ENCODE measurements at regions not wholly inside any gene's neighbourhood (a gene's known extent, or its start where the extent isn't known, plus 50 kb on each side); places are given as distances from the start of the nearest gene placed in this dataset.
"Not testable (repeated sequence)": the region's sequence is repeated elsewhere in the genome, so short reads cannot be mapped to it uniquely, and the experiment has no call there.

GRCh38 chr2:150690870-150691269 lies 203.4 kb upstream of the RND3 start:
- no peak for DNase-seq

- DNase-seq, result no peak
Observed at GRCh38 chr2:150690261-150690660, 202.8 kb upstream of the RND3 start.

- DNase-seq, result no peak
Observed at GRCh38 chr2:150689590-150689989, 202.1 kb upstream of the RND3 start.

GRCh38 chr2:150688016-150688415 lies 200.5 kb upstream of the RND3 start:
- no peak for DNase-seq

GRCh38 chr2:150686391-150686790 lies 198.9 kb upstream of the RND3 start:
- DNase-seq, result no peak

GRCh38 chr2:150681120-150681804 lies 193.8 kb upstream of the RND3 start:
- no peak for DNase-seq

GRCh38 chr2:150679456-150680120 lies 192.1 kb upstream of the RND3 start:
- no peak for DNase-seq

GRCh38 chr2:150677551-150677950 lies 190.1 kb upstream of the RND3 start:
- no peak for DNase-seq

GRCh38 chr2:150676747-150677383 lies 189.4 kb upstream of the RND3 start:
- no peak for DNase-seq

GRCh38 chr2:150675807-150676206 lies 188.3 kb upstream of the RND3 start:
- DNase-seq, result no peak

- no peak for DNase-seq
Observed at GRCh38 chr2:150674283-150674682, 186.8 kb upstream of the RND3 start.

- DNase-seq, result no peak
Observed at GRCh38 chr2:150672311-150672710, 184.8 kb upstream of the RND3 start.

GRCh38 chr2:150669492-150669891 lies 182.0 kb upstream of the RND3 start:
- DNase-seq, result no peak

GRCh38 chr2:150667039-150667438 lies 179.6 kb upstream of the RND3 start:
- DNase-seq, result not testable (repeated sequence)

GRCh38 chr2:150663143-150663542 lies 175.7 kb upstream of the RND3 start:
- no peak for DNase-seq

GRCh38 chr2:150656002-150656401 lies 168.5 kb upstream of the RND3 start:
- DNase-seq, result no peak

GRCh38 chr2:150653351-150653750 lies 165.9 kb upstream of the RND3 start:
- no peak for DNase-seq

GRCh38 chr2:150647943-150648342 lies 160.5 kb upstream of the RND3 start:
- DNase-seq, result no peak

GRCh38 chr2:150646746-150647145 lies 159.3 kb upstream of the RND3 start:
- no peak for DNase-seq

- DNase-seq, result no peak
Observed at GRCh38 chr2:150644298-150645067, 157.0 kb upstream of the RND3 start.

- DNase-seq, result no peak
Observed at GRCh38 chr2:150643114-150643725, 155.8 kb upstream of the RND3 start.

- DNase-seq, result no peak
Observed at GRCh38 chr2:150640039-150640438, 152.6 kb upstream of the RND3 start.

GRCh38 chr2:150639383-150639782 lies 151.9 kb upstream of the RND3 start:
- DNase-seq, result no peak
